Liver (tissue), 8 donors: ENCODE measurements at regions not wholly inside any gene's neighbourhood (a gene's known extent, or its start where the extent isn't known, plus 50 kb on each side); places are given as distances from the start of the nearest gene placed in this dataset.

Experiments used
- DNase-seq: peaks from one replicate; pipeline ENCODE4 v3.0.0-alpha.2; 2017; ENCODE audit warnings: low spot score
- H3K27ac ChIP-seq, 2 donors: one replicate each; pipeline ENCODE4 v1.7.0; 2013; ENCODE audit warnings: inconsistent platforms in 2 of 2, low read length in 2 of 2, control low read depth in 1 of 2, low read depth in 1 of 2, mild to moderate bottlenecking in 1 of 2
- H3K27me3 ChIP-seq, 4 donors: one replicate each; pipeline versions ENCODE4 v1.6.1 to v1.7.0; 2013; ENCODE audit warnings: low read length in 3 of 4, inconsistent platforms in 1 of 4, mild to moderate bottlenecking in 1 of 4, moderate library complexity in 1 of 4; ENCODE audit not compliant: control insufficient read depth in 4 of 4, insufficient read depth in 4 of 4
- H3K36me3 ChIP-seq, 4 donors: one replicate each; pipeline versions ENCODE4 v1.6.1 to v1.7.0; 2013; ENCODE audit warnings: low read length in 3 of 4, mild to moderate bottlenecking in 3 of 4, low read depth in 1 of 4, moderate library complexity in 1 of 4; ENCODE audit not compliant: control insufficient read depth in 4 of 4, insufficient read depth in 3 of 4
- H3K4me1 ChIP-seq, 4 donors: one replicate each; pipeline versions ENCODE4 v1.6.1 to v1.7.0; 2013; ENCODE audit warnings: low read length in 3 of 4, mild to moderate bottlenecking in 3 of 4, moderate library complexity in 1 of 4; ENCODE audit not compliant: control insufficient read depth in 4 of 4, insufficient read depth in 4 of 4
- H3K4me3 ChIP-seq, 3 donors: one replicate each; pipeline versions ENCODE4 v1.6.1 to v1.7.0; 2013; ENCODE audit warnings: low read length in 3 of 3, control low read depth in 1 of 3, low read depth in 1 of 3, mild to moderate bottlenecking in 1 of 3
- H3K9ac ChIP-seq, 2 donors: one replicate each; pipeline ENCODE4 v1.7.0; 2013; ENCODE audit warnings: low read length in 2 of 2, mild to moderate bottlenecking in 2 of 2, moderate library complexity in 2 of 2, control low read depth in 1 of 2, low read depth in 1 of 2
- H3K9me3 ChIP-seq, 4 donors: one replicate each; pipeline versions ENCODE4 v1.6.1 to v1.7.0; 2013; ENCODE audit warnings: low read length in 3 of 4; ENCODE audit not compliant: control insufficient read depth in 4 of 4
- ATF3 ChIP-seq: IDR thresholded peaks from 2 replicates; pipeline ENCODE4 v1.6.1; 2016; ENCODE audit warnings: antibody characterized with exemption
- CTCF ChIP-seq: fragments of 150-350 bp; IDR thresholded peaks from 2 replicates; pipeline ENCODE4 v1.5.1; 2017; ENCODE audit warnings: improper control_type of control experiment, low read depth, low read length; ENCODE audit not compliant: missing input control
- FOXA1 ChIP-seq: IDR thresholded peaks from 2 replicates; pipeline ENCODE4 v1.6.1; 2016; ENCODE audit warnings: antibody characterized with exemption
- FOXA2 ChIP-seq: IDR thresholded peaks from 2 replicates; pipeline ENCODE4 v1.6.1; 2016; ENCODE audit warnings: antibody characterized with exemption
- HNF4A ChIP-seq, 2 donors: conservative IDR thresholded peaks; 2 replicates each; pipeline ENCODE4 v1.6.1; 2016; ENCODE audit warnings: antibody characterized with exemption in 2 of 2, mild to moderate bottlenecking in 2 of 2
- HNF4G ChIP-seq: IDR thresholded peaks from 2 replicates; pipeline ENCODE4 v1.6.1; 2016; ENCODE audit warnings: antibody characterized with exemption
- JUND ChIP-seq, 2 donors: IDR thresholded peaks; 2 replicates each; pipeline ENCODE4 v1.6.1; 2016; ENCODE audit warnings: antibody characterized with exemption in 2 of 2
- MAX ChIP-seq: IDR thresholded peaks from 2 replicates; pipeline ENCODE4 v1.6.1; 2016; ENCODE audit warnings: antibody characterized with exemption
- NR2F2 ChIP-seq: IDR thresholded peaks from 2 replicates; pipeline ENCODE4 v1.6.1; 2016; ENCODE audit warnings: antibody characterized with exemption
- RAD21 ChIP-seq, 2 donors: IDR thresholded peaks; 2 replicates each; pipeline ENCODE4 v1.6.1; 2016; ENCODE audit warnings: antibody characterized with exemption in 2 of 2, mild to moderate bottlenecking in 2 of 2
- REST ChIP-seq: IDR thresholded peaks from 2 replicates; pipeline ENCODE4 v1.6.1; 2016; ENCODE audit warnings: antibody characterized with exemption, mild to moderate bottlenecking
- SP1 ChIP-seq: IDR thresholded peaks from 2 replicates; pipeline ENCODE4 v1.6.1; 2018; ENCODE audit warnings: antibody characterized with exemption, mild to moderate bottlenecking
- TAF1 ChIP-seq: conservative IDR thresholded peaks from 2 replicates; pipeline ENCODE4 v1.6.1; 2016; ENCODE audit warnings: antibody characterized with exemption, mild to moderate bottlenecking
- YY1 ChIP-seq: IDR thresholded peaks from 2 replicates; pipeline ENCODE4 v1.6.1; 2016; ENCODE audit warnings: antibody characterized with exemption, mild to moderate bottlenecking
- WGBS: extraction: QIAGEN DNeasy Blood & Tissue Kit; methylation state at CpG from one replicate; pipeline ENCODE4 v1.1.7; 2013; 5-methylcytosine and 5-hydroxymethylcytosine counted together
- TF ChIP-seq, protein P1 (sequence below): IDR thresholded peaks from 2 replicates; pipeline ENCODE4 v1.6.1; 2016; ENCODE audit warnings: antibody characterized with exemption
- donor health status: healthy.
- donor health status: healthy.
- donor health status: healthy.
- donor health status: healthy.
- donor health status: healthy.

DNA sequence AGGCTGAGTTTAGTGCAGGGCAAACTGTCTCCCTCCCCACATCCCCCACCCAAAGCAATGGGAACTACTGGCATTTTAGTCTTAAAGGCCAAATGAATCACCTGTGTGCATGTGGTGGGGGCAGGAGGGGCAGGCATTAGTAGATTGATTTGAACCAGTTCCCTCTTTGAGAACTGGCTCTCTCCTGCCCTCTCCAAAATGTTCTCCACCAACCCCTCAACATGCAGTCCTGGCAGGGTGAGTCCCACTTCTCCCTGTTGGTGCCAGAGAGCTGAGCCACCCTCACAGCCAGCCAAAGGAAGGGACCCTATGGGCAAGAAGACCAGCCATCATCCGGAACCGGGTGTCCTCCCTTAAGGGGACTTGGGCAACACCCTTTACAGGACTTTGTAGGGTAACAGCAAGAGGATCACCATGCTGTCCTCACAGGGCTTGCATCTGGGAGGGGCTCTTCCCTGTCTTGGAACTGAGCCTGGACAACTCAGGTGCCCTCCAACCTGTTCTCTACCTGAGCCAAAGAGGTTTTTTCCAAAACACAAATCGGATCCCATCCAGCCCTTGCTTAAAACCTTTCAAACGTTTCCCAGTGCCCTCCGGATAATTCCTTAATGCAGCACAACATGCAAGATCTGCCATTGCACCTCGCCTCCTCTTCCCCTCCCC lies 80.6 kb downstream of the MRPL14 start (continued):
- TF ChIP-seq, protein P1, sequence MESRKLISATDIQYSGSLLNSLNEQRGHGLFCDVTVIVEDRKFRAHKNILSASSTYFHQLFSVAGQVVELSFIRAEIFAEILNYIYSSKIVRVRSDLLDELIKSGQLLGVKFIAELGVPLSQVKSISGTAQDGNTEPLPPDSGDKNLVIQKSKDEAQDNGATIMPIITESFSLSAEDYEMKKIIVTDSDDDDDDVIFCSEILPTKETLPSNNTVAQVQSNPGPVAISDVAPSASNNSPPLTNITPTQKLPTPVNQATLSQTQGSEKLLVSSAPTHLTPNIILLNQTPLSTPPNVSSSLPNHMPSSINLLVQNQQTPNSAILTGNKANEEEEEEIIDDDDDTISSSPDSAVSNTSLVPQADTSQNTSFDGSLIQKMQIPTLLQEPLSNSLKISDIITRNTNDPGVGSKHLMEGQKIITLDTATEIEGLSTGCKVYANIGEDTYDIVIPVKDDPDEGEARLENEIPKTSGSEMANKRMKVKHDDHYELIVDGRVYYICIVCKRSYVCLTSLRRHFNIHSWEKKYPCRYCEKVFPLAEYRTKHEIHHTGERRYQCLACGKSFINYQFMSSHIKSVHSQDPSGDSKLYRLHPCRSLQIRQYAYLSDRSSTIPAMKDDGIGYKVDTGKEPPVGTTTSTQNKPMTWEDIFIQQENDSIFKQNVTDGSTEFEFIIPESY, result no peak
- TF ChIP-seq YY1 (no peak), FOXA2 (no peak), MAX (no peak), JUND (IDR thresholded peaks at IDR 0.05) (no peak), ATF3 (no peak)

DNA sequence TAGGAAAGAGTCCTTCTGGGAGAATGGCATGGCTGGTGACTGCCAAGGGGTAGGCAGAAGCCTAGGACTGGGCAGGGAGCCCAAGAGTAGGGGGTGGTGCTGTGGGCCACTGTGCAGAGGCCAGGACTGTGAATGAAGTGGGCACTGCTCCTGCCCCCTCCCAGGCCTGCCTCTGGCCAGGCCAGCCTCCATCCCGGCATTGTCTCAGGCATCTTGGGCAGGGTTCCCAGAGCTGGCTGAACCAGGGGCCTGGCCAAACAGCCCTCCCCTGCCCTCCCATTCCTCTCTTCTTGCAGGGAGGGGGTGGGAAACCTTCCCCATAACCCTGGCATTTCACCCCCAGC lies 81.6 kb downstream of the MRPL14 start:
- H3K9me3 ChIP-seq, result no peaks in the 10 kb centered on the region
- H3K9ac ChIP-seq, result no peak overlapping the region
- H3K27ac ChIP-seq, result no peak overlapping the region
- no peaks in the 10 kb centered on the region for H3K27me3 ChIP-seq
- H3K36me3 ChIP-seq, result no peaks in the 10 kb centered on the region
- H3K4me3 ChIP-seq, result no peak overlapping the region
- no peak for DNase-seq
- TF ChIP-seq REST (no peak), FOXA1 (no peak), FOXA2 (no peak), YY1 (no peak), RAD21 (IDR thresholded peaks at IDR 0.05) (no peak), SP1 (no peak), JUND (IDR thresholded peaks at IDR 0.05) (no peak), TAF1 (no peak), ATF3 (no peak), NR2F2 (no peak), HNF4A (conservative IDR thresholded peaks at IDR 0.05) (no peak), HNF4G (no peak), CTCF (no peak)
- TF ChIP-seq, protein P1, result no peak
- 82% methylated on average over 1 of the region's 1 CpG for WGBS
- peaks cover 5 to 19% (median 12%) of the 10 kb centered on the region in 4 donors for H3K4me1 ChIP-seq
